Hepatocyte (in vitro differentiated cells): ENCODE measurements at regions not wholly inside any gene's neighbourhood (a gene's known extent, or its start where the extent isn't known, plus 50 kb on each side); places are given as distances from the start of the nearest gene placed in this dataset.

Experiments used
- DNase-seq: peaks from one replicate; pipeline ENCODE4 v3.0.0-alpha.2; 2016; ENCODE audit warnings: low spot score
- H2AFZ ChIP-seq: fragments of 200-600 bp; sonication (generic); 2 replicates; pipeline ENCODE4 v1.6.0; 2016; ENCODE audit warnings: antibody characterized with exemption, mild to moderate bottlenecking
- H3K27ac ChIP-seq: fragments of 200-600 bp; sonication (generic); 2 replicates; pipeline ENCODE4 v1.5.1; 2016; ENCODE audit warnings: mild to moderate bottlenecking
- H3K27me3 ChIP-seq: fragments of 200-600 bp; sonication (generic); 2 replicates; pipeline ENCODE4 v1.6.1; 2016
- H3K36me3 ChIP-seq: fragments of 200-600 bp; sonication (generic); replicated peaks from 2 replicates; pipeline ENCODE4 v1.5.1; 2016; ENCODE audit warnings: low read depth; ENCODE audit not compliant: insufficient read depth
- H3K4me1 ChIP-seq: fragments of 200-600 bp; sonication (generic); 2 replicates; pipeline ENCODE4 v1.5.1; 2016; ENCODE audit warnings: mild to moderate bottlenecking, moderate library complexity; ENCODE audit not compliant: insufficient read depth
- H3K4me2 ChIP-seq: fragments of 200-600 bp; sonication (generic); 2 replicates; pipeline ENCODE4 v1.6.0; 2016
- H3K4me3 ChIP-seq: fragments of 200-600 bp; sonication (generic); 2 replicates; pipeline ENCODE4 v1.5.1; 2016; ENCODE audit warnings: mild to moderate bottlenecking
- H3K79me2 ChIP-seq: fragments of 200-600 bp; sonication (generic); 2 replicates; pipeline ENCODE4 v1.6.0; 2017; ENCODE audit warnings: mild to moderate bottlenecking
- H3K9me2 ChIP-seq: fragments of 200-600 bp; sonication (generic); replicated peaks from 2 replicates; pipeline ENCODE4 v1.6.0; 2017; ENCODE audit warnings: mild to moderate bottlenecking; ENCODE audit not compliant: insufficient read depth
- H3K9me3 ChIP-seq: fragments of 200-600 bp; sonication (generic); 2 replicates; pipeline ENCODE4 v1.5.1; 2016; ENCODE audit warnings: low read depth, mild to moderate bottlenecking
- H4K20me1 ChIP-seq: fragments of 200-600 bp; sonication (generic); 2 replicates; pipeline ENCODE4 v1.6.0; 2016; ENCODE audit warnings: mild to moderate bottlenecking; ENCODE audit not compliant: insufficient read depth, poor library complexity, severe bottlenecking
- EZH2 ChIP-seq: fragments of 200-600 bp; sonication (generic); IDR thresholded peaks from 2 replicates; pipeline ENCODE4 v1.6.1; 2016; ENCODE audit warnings: antibody characterized with exemption, mild to moderate bottlenecking, borderline replicate concordance
- EZH2phosphoT487 ChIP-seq: fragments of 200-600 bp; sonication (generic); IDR thresholded peaks from one replicate; pipeline ENCODE4 v1.6.1; 2018; ENCODE audit warnings: antibody characterized with exemption, mild to moderate bottlenecking, low read depth, moderate library complexity; ENCODE audit not compliant: unreplicated experiment, severe bottlenecking
- WGBS: methylation state at CpG from one replicate; pipeline ENCODE4 v1.1.6; 2016; ENCODE audit warnings: low lambda C conversion rate; ENCODE audit errors: missing lambda C conversion rate; 5-methylcytosine and 5-hydroxymethylcytosine counted together
- TF ChIP-seq, protein P1 (sequence below): fragments of 200-600 bp; sonication (generic); IDR thresholded peaks from 2 replicates; pipeline ENCODE4 v1.5.1; 2016; ENCODE audit warnings: antibody characterized with exemption, mild to moderate bottlenecking; ENCODE audit not compliant: poor library complexity

DNA sequence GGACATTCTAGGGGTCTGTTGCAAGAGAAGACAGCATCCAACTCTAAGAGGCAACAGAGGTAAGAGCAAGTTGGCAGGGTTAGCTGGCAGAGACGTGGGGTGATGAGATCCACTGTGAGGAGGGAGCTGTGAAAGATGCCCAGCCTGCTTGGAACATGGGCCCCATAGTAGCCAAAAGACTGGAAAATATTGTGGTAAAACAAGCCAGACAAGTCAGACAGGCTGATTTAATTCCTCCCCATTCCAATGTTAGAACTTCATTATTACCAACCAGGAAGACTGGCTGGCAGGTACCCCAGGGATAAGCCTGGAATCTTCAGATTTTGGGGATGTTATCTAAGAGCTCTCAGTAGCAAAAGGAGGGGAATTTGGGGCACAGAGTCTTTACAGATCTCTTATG lies 181.3 kb downstream of the SEC61B start:
- 85% methylated on average over 1 of the region's 1 CpG for WGBS
- TF ChIP-seq EZH2phosphoT487 = no peak
- TF ChIP-seq EZH2 = no peak
- TF ChIP-seq, protein P1, sequence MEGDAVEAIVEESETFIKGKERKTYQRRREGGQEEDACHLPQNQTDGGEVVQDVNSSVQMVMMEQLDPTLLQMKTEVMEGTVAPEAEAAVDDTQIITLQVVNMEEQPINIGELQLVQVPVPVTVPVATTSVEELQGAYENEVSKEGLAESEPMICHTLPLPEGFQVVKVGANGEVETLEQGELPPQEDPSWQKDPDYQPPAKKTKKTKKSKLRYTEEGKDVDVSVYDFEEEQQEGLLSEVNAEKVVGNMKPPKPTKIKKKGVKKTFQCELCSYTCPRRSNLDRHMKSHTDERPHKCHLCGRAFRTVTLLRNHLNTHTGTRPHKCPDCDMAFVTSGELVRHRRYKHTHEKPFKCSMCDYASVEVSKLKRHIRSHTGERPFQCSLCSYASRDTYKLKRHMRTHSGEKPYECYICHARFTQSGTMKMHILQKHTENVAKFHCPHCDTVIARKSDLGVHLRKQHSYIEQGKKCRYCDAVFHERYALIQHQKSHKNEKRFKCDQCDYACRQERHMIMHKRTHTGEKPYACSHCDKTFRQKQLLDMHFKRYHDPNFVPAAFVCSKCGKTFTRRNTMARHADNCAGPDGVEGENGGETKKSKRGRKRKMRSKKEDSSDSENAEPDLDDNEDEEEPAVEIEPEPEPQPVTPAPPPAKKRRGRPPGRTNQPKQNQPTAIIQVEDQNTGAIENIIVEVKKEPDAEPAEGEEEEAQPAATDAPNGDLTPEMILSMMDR = no peak
- no peaks in the 10 kb centered on the region for H3K36me3 ChIP-seq

DNA sequence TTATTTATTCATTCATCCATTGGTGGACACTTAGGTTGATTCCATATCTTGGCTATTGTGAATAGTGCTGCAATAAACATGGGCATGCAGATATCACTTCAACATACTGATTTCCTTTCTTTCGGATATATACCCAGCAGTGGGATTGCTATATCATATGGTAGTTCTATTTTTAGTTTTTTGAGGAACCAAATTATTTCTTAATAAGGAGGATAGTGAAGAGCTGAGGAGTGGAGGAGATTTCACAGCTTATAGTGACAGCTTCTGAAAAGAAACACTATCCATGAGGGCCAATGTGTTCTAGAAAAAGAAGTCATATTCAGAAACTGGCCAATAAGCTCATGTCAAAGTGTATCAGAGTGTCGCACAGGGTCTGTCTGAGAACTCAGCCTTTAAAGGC lies 183.3 kb downstream of the SEC61B start:
- H3K36me3 ChIP-seq = no peaks in the 10 kb centered on the region
- no peaks in the 10 kb centered on the region for H4K20me1 ChIP-seq
- no peaks in the 10 kb centered on the region for H3K4me1 ChIP-seq
- H3K4me2 ChIP-seq = no peak overlapping the region
- H3K27ac ChIP-seq = no peak overlapping the region
- 88% methylated on average over 2 of the region's 2 CpGs for WGBS
- no peaks in the 10 kb centered on the region for H3K79me2 ChIP-seq
- no peaks in the 10 kb centered on the region for H3K27me3 ChIP-seq
- no peaks in the 10 kb centered on the region for H3K9me2 ChIP-seq
- H3K4me3 ChIP-seq = no peak overlapping the region
- TF ChIP-seq, protein P1 = no peak
- TF ChIP-seq EZH2phosphoT487 = no peak
- TF ChIP-seq EZH2 = no peak
- no peak for DNase-seq
- H2AFZ ChIP-seq = no peak overlapping the region
- no peaks in the 10 kb centered on the region for H3K9me3 ChIP-seq

More for the DNA sequence above, 181.3 kb downstream of the SEC61B start:
- H3K27ac ChIP-seq = no peak overlapping the region
- H3K4me2 ChIP-seq = no peak overlapping the region
- no peaks in the 10 kb centered on the region for H3K27me3 ChIP-seq
- no peaks in the 10 kb centered on the region for H3K79me2 ChIP-seq
- H2AFZ ChIP-seq = no peak overlapping the region
- H3K9me3 ChIP-seq = no peaks in the 10 kb centered on the region
- DNase-seq = no peak
- H3K4me1 ChIP-seq = no peaks in the 10 kb centered on the region
- H3K9me2 ChIP-seq = no peaks in the 10 kb centered on the region
- no peak overlapping the region for H3K4me3 ChIP-seq
- H4K20me1 ChIP-seq = no peaks in the 10 kb centered on the region

DNA sequence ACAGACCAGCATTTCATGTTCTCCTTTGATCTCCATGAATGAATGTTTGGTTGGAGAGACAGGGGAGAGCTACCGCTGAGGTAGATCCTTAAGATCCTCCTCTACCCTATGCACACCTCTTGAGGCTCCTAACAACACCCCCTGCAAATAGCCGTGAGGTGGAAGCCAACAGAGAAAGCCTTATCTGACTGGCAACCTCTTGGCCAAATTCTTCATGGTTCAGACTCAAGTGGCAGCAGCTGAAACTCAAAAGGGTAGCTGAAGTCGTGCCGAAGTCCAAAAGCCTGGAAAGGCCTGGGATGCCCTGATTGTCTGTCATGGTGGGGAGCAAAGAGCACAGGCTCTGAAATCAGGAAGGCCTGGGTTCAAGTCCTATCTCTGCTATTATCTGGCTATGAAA lies 184.9 kb downstream of the SEC61B start:
- no peaks in the 10 kb centered on the region for H4K20me1 ChIP-seq
- H3K9me2 ChIP-seq = no peaks in the 10 kb centered on the region
- H3K27ac ChIP-seq = no peak overlapping the region
- no peaks in the 10 kb centered on the region for H3K9me3 ChIP-seq
- DNase-seq = no peak
- no peaks in the 10 kb centered on the region for H3K27me3 ChIP-seq
- TF ChIP-seq EZH2 = no peak
- TF ChIP-seq EZH2phosphoT487 = no peak
- TF ChIP-seq, protein P1 = no peak
- H3K36me3 ChIP-seq = no peaks in the 10 kb centered on the region
- no peaks in the 10 kb centered on the region for H3K4me1 ChIP-seq
- 70% methylated on average over 4 of the region's 4 CpGs for WGBS
- no peaks in the 10 kb centered on the region for H3K79me2 ChIP-seq
- H2AFZ ChIP-seq = no peak overlapping the region
- no peak overlapping the region for H3K4me3 ChIP-seq
- H3K4me2 ChIP-seq = no peak overlapping the region

DNA sequence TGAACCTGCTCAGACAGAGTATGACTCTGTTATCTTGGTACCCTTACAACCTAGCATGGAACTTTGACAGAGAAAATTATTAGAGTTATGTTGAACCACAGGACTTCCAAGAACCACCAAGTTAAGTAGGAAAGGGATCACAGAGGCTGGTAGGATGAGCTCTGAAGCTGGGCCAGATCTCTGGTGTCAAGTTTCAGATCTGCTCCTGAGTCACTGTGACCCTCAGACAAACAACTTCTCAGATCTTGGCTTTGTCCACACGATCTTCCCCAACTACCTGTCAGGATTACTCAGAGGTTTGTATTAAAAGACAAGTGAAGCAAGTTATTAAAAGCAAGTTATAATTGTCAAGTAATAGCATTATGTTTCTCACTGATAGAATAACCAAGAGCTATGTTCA lies 189.0 kb downstream of the SEC61B start:
- Histone ChIP-seq H3K9me3 (no peaks in the 10 kb centered on the region), H3K27me3 (no peaks in the 10 kb centered on the region), H3K4me2 (no peak overlapping the region), H3K9me2 (no peaks in the 10 kb centered on the region), H3K4me1 (no peaks in the 10 kb centered on the region), H3K4me3 (no peak overlapping the region), H3K36me3 (no peaks in the 10 kb centered on the region), H2AFZ (no peak overlapping the region), H3K27ac (no peak overlapping the region), H3K79me2 (no peaks in the 10 kb centered on the region), H4K20me1 (no peaks in the 10 kb centered on the region)
- no peak for DNase-seq
- WGBS = 17% methylated on average over 1 of the region's 1 CpG
- TF ChIP-seq EZH2phosphoT487 = no peak
- no peak for TF ChIP-seq EZH2
- TF ChIP-seq, protein P1 = no peak
